NCI-H2081 (cell line): ENCODE measurements at regions not wholly inside any gene's neighbourhood (a gene's known extent, or its start where the extent isn't known, plus 50 kb on each side); places are given as distances from the start of the nearest gene placed in this dataset.

Experiments
- DNase-seq, 2 experiments: peaks; one replicate each; lab custom pipeline; 2025; lab: John Stamatoyannopoulos, UW

DNA sequence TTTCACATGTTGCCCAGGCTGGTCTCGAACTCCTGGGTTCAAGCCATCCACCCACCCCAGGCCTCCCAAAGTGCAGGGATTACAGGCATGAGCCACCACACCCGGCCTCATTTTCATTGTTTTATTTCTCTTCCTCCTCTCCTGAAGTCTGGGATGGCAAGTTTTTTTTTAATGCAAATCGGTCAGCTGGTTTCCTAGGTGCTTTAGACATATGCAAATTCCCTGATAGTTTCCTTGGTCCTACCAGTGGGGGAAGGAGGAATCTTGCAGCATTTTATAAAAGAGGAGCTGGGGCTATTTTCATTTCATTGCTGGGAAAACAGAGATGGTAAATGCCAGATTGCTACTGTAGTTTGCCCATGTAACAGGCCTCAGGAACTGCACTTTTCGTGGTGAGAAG, 179.4 kb downstream of the ACTL7B start:
- DNase-seq, result no peak

DNA sequence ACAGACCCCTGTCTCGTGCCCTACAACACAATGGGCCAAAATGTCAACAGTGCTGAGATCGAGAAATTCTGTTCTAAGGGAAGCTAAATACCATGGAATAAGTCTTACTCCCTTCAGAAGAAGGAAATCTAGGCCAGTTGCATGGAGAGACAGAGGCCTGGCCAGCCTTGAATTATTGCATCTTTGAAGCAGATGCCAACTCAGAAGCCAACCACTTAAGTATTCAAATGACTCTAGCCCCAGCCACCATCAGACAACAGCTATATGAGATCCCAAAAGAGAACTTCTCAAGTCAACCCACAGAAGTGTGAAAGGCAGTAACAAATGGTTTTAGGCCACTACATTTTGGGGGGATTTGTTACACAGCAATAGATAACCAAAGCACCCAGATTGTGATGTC, 180.1 kb downstream of the ACTL7B start:
- no peak for DNase-seq

DNA sequence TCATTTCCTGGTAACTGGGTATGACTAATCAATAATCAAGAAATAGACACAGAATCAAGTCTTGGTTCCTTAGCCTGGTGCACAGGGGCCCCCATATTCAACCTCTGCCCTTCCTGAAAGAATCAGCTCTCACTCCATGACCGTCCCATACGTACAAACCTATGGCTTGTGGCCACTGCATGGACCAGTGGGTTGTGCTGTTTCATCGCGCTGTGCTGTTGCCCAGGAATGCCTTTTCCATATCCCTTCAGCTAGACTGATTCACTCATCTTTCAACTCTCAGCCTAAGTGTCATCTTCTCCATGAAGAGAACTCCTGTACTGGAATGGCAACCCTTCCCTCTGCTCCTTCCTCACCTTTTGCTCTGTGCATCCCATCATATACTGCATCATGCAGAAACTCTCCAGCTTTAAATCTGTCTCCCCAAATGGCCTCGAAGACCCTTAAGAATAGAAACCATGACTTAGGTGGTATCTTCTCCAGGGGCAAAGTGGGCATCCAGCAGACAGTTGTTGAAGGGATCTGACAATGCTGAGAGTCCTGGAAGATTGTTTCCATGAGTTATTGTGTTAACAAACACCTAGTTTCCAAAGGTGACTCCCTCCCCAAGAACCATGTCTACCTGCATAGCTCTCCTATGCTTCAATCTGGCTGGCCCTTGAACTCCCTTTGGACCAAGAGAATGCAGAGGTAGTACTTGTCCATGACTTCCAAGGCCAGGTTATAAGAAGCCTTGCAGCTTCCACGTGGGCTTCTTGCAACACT, 180.8 kb downstream of the ACTL7B start:
- DNase-seq, result no peak

DNA sequence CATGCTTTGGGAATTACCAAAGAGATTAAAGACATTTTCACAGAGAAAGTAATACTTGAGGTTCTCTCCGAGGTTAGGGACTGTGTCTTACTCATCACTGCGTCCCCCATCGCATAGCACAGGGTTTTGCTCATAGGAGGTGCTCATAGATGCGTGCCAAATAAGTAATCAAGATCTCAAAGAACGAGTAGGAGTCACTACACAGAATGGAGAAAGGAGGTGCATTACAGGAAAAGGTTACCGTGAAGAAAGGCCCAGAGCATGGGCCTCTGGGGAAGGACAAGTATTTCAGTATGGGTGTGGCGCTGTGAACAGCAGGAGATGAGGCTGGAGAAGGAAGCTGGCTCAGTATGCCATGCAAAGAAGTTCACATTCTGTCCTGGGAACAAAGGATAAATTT, 182.4 kb downstream of the ACTL7B start:
- no peak for DNase-seq

DNA sequence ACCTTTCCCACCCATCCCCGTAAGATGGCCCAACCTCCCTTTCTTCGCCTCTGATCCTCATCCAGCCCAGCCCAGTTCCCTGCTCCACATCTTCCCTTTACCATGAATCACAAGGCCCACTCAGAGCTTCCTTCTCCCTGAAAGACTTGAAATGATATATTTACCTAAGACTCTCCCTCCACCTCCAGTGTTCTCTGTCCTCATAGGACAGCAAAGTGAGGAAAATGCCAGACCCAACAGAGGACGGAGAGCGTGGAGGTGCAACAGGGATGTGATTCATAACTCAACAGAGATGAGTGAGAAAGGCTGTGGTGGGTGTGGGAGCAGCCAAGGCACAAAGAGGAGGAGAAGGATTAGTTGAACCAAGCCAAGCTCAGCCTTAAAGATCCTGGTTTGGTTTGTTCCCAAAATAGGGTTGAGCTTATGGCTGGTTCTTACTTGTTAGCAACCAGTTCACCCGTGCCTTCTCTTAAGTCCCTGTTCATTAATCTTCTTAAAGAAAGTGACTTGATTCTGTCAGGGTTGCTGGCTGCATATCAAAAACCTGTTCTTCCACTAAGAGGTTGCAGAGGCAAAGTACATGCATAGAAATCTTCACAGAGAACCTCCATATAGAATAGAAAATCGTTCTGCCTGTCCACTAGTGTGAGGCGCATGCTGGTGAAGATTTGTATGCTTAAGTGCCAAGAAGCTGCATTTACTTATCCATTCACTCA, 183.2 kb downstream of the ACTL7B start:
- no peak for DNase-seq

DNA sequence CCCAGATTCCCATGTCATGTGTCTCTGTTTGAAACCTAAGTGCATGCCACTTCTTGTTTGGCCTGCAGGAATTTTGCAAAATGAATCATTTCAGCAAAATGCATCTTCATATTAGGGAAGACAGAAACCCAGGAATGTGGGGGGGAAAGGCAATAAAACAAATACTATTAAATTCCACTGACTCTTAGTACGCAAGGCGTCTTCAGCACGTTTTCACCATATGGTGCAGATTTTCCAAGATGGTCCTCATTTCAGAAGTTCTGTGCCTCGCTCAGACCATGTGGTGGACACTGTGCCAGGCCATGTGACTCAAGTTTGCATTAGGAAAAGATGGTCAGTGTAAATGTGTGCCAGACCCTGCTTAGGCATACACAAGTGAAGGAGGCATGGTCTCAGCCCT, 184.0 kb downstream of the ACTL7B start:
- DNase-seq, result no peak

DNA sequence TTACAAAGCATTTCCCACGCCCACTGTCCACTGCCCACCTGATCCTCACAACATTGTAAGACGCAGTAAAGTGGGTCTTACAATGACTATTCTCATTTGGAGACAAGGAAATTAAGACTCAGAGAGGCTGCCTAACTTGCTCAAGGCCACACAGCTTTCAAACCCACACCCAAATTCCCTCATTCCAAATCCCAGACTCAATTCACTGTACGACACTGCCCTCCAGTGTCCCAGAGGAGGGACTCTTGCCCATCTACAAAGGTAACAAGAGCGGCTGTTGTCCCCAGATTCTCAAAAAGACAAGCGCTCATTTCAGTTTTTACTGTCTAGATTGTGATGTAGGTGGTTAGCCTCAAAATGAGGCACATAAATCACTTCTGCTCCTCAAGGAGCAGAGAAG, 184.6 kb downstream of the ACTL7B start:
- DNase-seq, result no peak

DNA sequence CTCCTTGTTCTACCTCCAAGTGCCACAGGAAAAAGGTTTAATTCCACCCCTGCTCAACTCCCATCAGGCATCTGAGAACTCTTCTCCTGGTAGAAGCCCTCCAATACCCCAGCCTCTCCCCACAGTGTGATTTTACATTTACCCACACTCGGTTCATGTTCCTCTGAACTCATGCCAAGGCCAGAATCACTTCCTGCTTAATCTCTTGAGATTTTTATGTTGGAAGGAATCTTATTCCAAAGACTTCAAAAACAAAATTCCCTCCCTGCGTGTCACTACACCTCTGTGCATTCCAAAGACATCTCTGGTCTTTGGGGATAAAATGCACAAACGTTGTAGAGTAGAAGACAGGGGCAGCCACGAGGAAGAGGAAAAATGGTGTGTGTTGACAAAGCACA, 186.8 kb downstream of the ACTL7B start:
- DNase-seq, result no peak

DNA sequence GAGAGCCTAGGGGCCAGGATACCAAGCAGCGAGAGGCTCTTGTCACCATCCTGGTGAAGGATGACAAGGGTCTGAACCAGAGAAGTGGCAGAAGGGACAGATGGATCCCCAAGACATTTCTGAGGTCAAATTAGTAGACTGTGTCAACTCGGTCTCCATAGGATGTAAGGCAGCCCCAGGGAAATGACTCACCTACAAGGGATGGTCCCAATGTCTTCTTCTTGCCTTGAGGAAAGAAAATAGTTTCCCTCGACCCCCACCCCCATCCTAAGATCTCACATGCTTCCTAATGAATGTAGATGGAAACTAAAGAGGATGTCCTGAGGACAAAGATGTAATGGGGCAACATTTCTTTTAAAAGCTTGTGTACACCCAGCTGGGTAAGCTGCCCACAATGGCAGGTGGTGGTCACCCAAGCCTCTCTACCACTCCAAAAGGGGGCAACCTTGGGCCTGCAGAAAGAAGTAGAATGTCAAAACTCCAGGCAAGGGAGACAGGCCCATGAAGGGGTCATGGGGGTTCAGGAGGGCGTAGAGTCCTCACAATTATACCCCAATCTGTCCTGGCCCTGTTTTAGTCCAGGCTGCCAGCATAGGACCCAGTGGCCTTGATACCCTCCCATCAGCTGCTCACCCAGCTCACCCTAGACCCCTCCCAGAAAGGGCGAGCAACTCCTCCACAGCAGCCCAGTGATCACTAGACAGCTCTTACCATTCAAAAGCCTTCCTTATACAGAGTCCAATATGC, 187.4 kb downstream of the ACTL7B start:
- DNase-seq, result no peak

DNA sequence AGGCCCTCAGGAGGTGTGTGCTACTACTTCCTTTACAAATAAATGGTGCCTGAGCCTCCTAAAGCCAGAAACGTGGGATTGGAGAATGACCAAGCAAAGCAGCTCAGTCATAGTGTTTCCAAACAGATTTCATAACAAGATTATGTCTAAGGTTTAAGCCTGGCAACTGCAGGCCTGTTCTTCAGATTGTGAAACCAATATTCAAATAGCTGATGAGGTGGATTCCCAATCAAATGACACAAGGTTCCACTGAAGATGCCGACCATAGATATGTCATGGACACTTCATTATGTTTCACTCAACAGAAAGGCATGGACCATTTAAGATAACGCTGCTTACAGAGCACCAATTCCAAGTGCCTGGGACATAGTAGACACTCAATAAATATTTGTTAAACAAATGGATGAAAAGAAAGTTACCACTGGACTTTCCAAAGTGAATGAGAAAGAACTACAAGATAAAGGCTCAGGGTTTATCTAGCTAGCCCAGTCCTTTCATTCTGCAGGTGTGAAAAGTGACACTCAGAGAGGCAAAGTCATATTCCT, 189.5 kb downstream of the ACTL7B start:
- no peak for DNase-seq

DNA sequence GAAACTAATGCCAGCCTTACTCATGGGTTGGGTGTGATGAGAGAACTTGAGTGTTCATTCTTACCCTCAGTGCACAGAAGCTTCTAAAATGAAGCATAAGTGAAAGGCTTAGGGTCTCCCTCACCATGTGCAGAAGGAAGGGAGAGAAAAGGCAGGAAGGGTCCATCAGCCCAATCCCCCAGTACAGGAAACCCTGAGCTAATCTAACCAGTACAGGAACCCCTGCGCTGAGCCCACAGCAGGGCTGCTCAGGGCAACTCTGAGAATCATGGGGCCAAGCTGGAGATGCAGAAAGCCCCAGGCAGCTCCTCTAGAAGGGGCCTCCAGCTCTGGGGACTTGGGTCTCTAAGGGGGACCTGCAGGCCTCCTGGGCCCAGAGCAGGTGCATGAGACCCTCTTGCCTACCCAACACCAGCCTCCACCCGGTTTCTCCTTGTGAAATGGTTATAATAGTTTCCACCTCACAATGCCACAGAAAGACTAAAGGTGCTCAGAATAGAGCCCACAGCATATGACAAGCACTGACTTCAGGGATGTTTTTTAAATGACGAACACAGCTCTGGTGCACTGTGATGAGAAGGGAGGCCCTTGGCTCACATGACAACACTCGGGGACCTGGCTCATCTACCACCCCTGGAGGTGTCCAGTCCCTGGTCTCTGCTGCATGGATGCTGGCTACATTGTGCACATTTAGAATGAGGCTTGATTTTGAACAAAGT, 190.1 kb downstream of the ACTL7B start:
- no peak for DNase-seq

DNA sequence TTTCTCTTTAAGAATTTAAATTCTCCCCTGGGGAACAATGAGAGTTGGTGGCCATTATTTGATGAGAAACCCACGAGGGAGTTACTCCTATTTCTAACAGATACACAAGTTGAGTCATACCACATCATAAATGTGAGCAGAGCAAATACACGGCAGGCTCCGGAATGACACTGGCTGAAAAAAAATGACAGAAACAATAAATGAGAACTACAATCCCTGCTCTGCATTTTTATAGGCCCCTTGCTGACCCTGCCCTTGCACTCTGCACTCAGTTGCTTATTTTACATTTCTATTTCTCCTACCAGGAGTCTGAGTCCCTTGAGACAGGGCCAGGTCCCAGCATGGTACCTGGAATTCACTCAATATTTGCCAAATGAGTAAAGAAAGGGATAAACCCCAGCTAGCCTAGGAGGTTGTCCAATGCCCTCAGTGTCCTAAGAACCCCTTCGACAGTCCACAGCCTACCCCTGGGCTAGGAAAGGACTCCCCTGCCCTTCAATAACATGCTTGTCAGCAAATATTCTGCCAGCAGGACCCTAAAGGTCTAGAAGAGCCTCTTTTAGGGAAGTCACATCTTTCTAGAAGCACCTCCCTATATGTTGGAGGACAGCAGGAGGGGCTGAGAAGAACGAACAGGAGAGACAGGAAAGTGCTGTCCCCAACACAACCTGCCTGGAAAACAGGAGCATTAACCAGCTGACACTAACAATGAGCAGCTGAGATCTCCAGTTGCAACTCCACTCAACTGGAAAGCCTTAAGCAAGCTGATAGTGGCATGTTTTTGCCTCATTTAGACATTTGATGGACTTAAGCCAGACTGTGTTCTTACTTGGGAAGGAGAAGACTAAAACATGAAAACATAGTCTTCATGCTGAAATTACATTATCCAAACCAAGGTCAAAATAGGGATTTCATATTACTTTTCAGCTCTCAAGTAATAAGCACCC, 191.2 kb downstream of the ACTL7B start:
- no peak for DNase-seq

DNA sequence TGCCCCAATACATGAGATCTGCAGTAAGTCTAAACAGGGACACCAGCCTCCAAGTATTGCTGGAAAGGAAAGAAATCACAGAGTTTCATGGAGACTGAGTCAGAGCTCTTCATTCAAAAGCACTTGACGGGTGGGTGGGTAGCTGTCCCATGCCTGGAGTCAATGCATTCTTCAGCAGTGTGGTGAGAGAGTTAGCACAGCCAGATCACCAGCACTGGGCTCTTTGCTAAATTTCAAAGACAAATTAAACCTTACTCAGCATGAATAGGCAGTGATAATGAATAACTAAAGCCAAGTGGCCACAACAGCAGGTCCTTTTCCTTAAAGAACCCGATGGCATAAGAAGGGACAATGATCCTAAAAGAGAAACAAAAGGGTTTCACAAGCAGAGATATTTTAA, 192.4 kb downstream of the ACTL7B start:
- DNase-seq, result no peak

DNA sequence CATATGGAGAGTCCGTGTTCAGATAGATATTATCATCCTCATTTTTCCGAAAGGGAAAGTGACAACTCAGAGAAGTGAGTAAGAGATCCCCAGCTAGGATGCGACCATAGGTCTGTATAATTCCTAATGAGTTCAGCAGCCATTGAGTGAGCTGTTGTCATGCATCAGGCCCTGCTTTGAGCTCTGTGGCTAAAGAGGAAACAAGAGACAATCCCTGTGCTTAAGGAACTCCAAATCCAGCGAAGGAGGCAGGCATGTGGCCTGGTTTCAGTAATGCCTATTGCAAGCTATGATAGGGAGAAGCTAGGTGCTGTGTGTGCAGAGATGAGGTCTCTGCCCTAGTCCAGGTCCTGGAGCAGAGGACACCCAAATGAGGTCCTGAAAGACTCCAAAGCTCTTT, 192.8 kb downstream of the ACTL7B start:
- no peak for DNase-seq

DNA sequence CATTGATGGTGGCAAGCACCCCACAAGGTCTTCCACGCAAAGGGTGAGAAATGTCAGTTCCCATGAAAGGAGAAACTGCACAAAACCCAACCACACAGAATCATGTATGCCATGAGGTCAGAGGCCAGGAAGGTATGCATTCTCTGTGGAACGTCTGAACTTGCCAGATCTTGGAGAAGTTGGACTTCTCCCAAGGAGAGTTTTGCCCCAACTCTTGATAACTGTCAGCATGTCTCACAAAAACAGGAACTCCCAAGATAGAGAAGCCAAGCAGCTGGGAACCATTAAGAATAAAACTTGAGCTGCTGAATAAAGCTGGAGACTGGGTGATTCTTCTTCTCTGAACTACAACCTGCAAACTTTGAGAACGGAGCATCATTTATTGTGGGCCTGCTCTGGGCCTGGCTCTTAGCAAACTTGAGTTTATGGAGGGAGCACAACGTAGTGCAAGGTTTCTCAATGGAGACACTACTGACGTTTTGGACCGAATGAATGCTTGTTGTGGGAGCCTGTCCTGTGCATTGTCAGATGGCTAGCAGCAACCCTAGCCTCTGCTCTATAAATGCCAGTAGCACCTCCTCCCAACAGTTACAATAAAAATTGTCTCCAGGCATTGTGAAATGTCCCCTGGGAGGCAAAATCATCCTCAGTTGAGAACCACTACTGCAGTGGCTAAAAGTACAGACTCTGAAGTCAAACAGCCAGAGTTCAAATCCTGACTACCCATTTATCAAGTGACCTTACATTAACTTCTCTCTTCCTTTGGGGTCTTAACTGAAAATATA, 193.5 kb downstream of the ACTL7B start:
- DNase-seq, result no peak

DNA sequence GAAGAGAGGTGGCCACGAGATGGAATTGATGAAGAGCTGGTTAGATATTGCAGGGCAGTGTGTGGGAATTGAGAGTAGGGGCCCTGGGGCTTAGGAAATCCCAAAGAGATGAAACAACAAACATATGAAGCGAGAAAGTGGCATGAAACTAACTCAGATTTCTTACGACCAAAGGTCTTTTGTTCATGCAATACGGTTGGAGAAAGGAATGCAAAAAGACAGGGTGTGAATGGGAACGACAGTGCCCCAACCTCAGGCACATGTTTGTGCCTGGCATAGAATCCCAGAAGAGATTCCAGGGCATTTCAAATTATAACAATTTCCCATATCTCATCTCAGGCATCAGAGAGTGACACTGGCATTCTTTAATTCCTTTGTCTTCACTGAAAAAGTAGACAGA, 199.2 kb downstream of the ACTL7B start:
- DNase-seq, result no peak

DNA sequence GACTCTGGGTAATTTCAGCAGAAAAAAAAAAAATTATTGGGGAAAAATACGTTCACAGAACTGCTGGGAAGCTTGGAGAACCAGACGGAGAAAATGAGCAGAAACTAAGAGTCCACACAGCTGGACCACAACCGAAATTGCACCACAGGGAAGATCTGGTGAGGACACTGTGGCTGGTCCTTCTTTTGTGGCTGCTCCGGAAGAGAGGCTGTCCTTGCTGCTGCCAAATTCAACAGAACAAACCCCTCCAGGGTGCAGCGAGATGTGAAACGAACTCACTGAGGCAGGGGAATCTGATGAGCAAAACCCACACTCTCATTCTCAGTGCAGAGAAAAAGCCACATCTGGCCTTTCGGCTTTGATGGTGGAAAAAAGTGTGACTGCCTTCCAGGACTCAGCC, 200.0 kb downstream of the ACTL7B start:
- no peak for DNase-seq

DNA sequence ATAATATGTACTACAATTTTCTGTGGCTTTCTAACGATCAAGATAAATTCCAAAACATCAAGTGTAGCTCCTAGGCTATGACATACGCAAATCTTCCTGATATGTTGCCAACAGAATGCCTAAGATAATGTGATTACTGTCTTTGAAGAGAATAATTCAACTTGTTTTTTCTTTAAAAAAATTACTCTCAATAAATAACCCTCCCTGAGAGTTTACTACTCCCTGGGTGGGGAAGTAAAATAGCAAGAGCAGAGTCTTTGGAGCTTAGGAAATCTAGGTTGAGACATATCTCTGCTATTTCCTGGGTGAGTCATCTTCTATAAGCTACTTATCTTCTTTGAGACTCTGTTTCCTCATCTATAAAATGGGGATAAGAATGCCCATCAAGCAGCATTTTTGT, 201.2 kb downstream of the ACTL7B start:
- DNase-seq, result no peak

DNA sequence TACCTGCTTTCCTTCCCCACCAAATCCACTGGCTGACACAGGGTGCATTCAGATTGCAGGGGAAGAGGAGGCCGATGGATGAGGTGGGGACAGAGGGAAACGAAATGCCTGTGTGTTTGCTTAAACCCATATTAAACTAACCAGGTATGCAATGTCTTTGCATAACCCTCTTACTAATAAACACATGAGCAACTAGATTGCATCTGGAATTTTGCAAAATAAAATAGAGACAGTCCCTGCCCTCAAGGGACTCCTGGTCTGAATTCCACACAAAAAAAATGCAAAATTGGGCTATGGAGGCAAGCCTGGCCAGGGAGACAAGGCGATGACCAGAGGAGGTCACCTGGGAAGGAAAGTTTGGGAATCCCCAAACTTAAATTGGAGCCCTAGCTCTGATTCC, 202.9 kb downstream of the ACTL7B start:
- no peak for DNase-seq

DNA sequence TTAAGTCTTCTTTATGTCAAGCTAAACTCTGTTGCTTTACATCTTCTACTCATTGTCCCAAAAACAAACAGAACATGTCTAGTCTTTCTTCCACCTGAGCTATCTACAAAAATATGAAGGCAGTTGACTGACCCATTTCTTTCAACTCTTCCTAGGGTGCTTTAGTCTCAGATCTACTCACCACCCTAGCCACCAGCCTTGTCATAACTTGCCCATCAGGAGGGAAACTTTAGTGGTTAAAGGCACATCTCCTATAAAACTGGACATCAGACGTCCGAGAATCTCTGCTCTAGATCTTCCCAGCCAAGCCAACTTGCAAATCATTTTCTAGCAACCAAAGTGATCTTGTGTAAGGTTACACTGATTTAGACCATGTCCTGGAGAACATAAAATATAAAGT, 205.0 kb downstream of the ACTL7B start:
- DNase-seq, result no peak
